NCI-H345 (cell line): ENCODE measurements at regions not wholly inside any gene's neighbourhood (a gene's known extent, or its start where the extent isn't known, plus 50 kb on each side); places are given as distances from the start of the nearest gene placed in this dataset.
"Not testable (repeated sequence)": the region's sequence is repeated elsewhere in the genome, so short reads cannot be mapped to it uniquely, and the experiment has no call there.

Source experiments
- DNase-seq: peaks from one replicate; lab custom pipeline; 2025; lab: John Stamatoyannopoulos, UW

GRCh38 chr5:159503236-159503635 lies 172.9 kb upstream of the IL12B start:
- DNase-seq: no peak

- no peak for DNase-seq
These were observed 174.0 kb upstream of the IL12B start for GRCh38 chr5:159504106-159504856.

DNA sequence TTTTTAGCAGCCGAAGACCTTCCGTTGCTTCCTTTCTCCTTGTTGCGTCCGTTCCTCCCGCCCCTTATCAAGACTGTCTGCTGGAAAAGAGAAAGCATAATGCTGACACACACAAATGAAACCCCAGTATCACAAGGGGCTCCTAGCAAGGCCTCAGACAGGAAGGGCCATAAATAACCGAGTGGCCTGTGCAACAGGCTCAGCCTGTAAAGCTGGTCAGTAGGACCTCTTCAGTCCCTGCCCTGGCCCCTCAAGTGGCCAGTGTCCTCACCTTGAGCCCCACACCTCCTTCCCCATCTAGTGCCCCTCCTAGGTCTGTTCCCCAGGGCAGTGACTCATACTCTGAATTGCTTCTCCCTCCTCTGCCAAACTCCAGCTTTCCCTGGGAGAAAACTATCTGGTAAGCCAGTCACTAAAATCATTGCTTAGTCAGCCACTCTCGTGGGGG lies 174.6 kb upstream of the IL12B start:
- no peak for DNase-seq

GRCh38 chr5:159507055-159507454 lies 176.8 kb upstream of the IL12B start:
- no peak for DNase-seq

- no peak for DNase-seq
These were observed 177.4 kb upstream of the IL12B start for GRCh38 chr5:159507661-159508060.

DNA sequence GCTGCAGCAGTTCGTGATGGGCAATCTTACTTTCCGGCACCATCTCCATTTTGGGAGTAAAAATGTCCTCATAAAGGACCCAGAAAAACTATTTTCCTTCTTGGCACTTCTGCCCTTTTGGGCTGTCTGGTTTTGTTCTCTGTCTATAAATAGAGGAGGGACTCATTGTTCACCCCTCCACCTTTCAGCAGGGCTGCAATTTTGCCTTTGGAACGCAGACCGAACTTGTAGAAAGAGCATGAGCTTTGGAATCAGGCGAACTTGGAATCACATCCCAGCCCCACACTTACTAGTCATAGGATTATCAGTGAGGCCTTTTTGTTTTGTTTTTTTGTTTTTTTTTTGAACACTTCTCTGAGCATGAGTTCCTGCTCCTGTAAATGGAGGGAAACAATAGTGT lies 178.1 kb upstream of the IL12B start:
- no peak for DNase-seq

- DNase-seq: no peak
These were observed 178.8 kb upstream of the IL12B start for GRCh38 chr5:159509002-159509660.

- DNase-seq: no peak
These were observed 180.0 kb upstream of the IL12B start for GRCh38 chr5:159510282-159510681.

- no peak for DNase-seq
These were observed 181.3 kb upstream of the IL12B start for GRCh38 chr5:159511570-159511969.

DNA sequence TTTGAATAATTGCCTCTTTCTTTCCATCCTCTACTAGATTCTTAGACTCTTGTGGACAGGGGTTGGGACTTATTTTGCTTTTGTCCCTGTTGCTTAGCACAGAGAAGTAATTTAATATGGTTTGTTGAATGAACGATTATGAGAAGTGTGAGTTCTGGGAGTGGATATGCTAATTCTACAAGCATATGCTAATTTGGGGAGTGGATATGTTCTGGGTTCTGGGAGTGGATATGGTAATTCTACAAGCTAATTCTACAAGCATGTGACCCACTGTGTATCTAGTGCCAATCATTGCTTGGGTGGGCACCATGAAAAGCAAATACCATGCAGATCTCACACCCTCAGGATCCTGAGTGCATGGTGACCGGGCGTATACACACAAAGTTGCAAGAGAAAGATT lies 181.8 kb upstream of the IL12B start:
- no peak for DNase-seq

GRCh38 chr5:159514229-159514810 lies 184.0 kb upstream of the IL12B start:
- DNase-seq: no peak

- DNase-seq: no peak
These were observed 184.9 kb upstream of the IL12B start for GRCh38 chr5:159515197-159515596.

GRCh38 chr5:159515909-159516415 lies 185.7 kb upstream of the IL12B start:
- DNase-seq: no peak

GRCh38 chr5:159518371-159518770 lies 188.1 kb upstream of the IL12B start:
- DNase-seq: no peak

- DNase-seq: no peak
These were observed 189.1 kb upstream of the IL12B start for GRCh38 chr5:159519365-159519764.

GRCh38 chr5:159522841-159523240 lies 192.6 kb upstream of the IL12B start:
- DNase-seq: no peak

DNA sequence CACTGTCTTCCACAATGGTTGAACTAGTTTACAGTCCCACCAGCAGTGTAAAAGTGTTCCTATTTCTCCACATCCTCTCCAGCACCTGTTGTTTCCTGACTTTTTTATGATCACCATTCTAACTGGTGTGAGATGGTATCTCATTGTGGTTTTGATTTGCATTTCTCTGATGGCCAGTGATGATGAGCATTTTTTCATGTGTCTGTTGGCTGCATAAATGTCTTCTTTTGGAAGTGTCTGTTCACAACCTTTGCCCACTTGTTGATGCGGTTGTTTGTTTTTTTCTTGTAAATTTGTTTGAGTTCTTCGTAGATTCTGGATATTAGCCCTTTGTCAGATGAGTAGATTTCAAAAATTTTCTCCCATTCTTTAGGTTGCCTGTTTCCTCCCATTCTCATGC lies 194.0 kb upstream of the IL12B start:
- not testable (repeated sequence) for DNase-seq

- no peak for DNase-seq
These were observed 194.8 kb upstream of the IL12B start for GRCh38 chr5:159525117-159525516.

- no peak for DNase-seq
These were observed 197.4 kb upstream of the IL12B start for GRCh38 chr5:159527546-159528254.

DNA sequence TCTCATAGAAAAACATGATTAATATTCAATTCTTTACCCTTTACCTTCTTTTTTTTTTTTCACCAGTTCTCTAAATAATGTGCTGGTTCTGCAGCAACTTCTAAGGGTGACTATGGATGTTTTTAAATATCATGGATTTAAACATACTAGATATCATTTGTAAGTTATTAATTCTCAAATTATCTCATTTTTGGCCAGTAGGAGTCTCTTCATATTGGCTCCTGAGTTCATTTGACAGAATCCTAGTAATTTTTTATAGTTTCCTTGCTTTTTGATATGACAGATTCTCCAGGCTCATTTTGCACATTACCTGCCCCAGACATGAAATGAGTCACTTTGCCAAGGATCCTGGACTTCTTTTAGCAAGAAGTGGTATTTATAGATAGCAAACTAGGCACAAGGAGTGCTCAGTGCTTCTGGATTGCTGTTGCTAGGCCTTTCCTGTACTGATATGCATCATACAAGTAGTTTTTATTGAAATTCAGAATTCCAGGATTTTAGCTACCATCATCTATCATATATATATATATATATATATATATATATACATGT lies 201.3 kb upstream of the IL12B start:
- DNase-seq: no peak

- no peak for DNase-seq
These were observed 202.9 kb upstream of the IL12B start for GRCh38 chr5:159533197-159533596.

GRCh38 chr5:159536166-159536565 lies 205.9 kb upstream of the IL12B start:
- DNase-seq: no peak
